Left lung (tissue), 4 donors: ENCODE measurements at regions not wholly inside any gene's neighbourhood (a gene's known extent, or its start where the extent isn't known, plus 50 kb on each side); places are given as distances from the start of the nearest gene placed in this dataset.

ENCODE experiments used
- ATAC-seq: fragments of 200-7000 bp; cut with Tn5 transposase; one replicate; pipeline ENCODE4 v1.9.1; 2020; ENCODE audit warnings: moderate library complexity
- DNase-seq, 4 donors: peaks; one replicate each; pipeline ENCODE4 v3.0.0-alpha.2; 2013 to 2020
- H3K27ac ChIP-seq, 2 donors: fragments of 200-600 bp; sonication (generic) in 1 of 2; one replicate each; pipeline versions ENCODE4 v1.5.0 to v1.8.0; 2020 to 2021
- H3K27me3 ChIP-seq, 2 donors: fragments of 200-600 bp; sonication (generic) in 1 of 2; one replicate each; pipeline versions ENCODE4 v1.5.0 to v1.8.0; 2020 to 2021
- H3K36me3 ChIP-seq, 2 donors: fragments of 200-600 bp; sonication (generic) in 1 of 2; one replicate each; pipeline versions ENCODE4 v1.5.0 to v1.8.0; 2020 to 2021
- H3K4me1 ChIP-seq, 2 donors: fragments of 200-600 bp; one replicate each; pipeline ENCODE4 v1.8.0; 2021
- H3K4me3 ChIP-seq, 2 donors: fragments of 200-600 bp; sonication (generic) in 1 of 2; one replicate each; pipeline versions ENCODE4 v1.5.0 to v1.8.0; 2020 to 2021; ENCODE audit warnings: mild to moderate bottlenecking in 1 of 2
- H3K9me3 ChIP-seq, 2 donors: fragments of 200-600 bp; sonication (generic) in 1 of 2; one replicate each; pipeline versions ENCODE4 v1.5.0 to v1.8.0; 2020 to 2021
- intact Hi-C, 2 donors: fragments of 100-400 bp; cut with DNase I; formaldehyde crosslinking; loops; one replicate each; pipeline versions ENCODE4 v1.11.2 to v1.14.2; 2022
- TF ChIP-seq, protein P1 (sequence below), 2 donors: fragments of 200-600 bp; sonication (generic) in 1 of 2; IDR thresholded peaks; one replicate each; pipeline versions ENCODE4 v1.5.0 to v1.8.0; 2021; ENCODE audit warnings: antibody characterized with exemption in 2 of 2
- donor health status: DM: no; HTN: yes; CAD: no.
- donor health status: DM: no; HTN: no; CAD: no.

DNA sequence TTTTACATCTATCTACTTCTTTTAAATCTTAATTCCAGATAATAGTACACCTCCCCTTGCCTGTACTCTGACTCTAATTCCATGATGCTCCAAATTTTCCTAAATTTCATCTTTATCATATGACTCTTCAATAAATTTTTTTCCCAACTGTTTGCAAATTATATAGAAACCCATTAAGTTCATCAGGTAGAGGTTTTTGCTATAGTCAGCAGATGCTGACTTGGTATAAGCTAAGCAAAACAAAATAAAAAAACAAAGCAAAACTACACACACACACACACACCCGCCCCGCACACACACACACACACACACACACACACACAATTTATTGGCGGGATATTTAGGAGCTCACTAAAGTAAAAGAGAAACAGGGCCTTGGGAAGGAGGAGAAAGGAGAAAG is 1047.8 kb upstream of the FAM98A start:
- TF ChIP-seq, protein P1, sequence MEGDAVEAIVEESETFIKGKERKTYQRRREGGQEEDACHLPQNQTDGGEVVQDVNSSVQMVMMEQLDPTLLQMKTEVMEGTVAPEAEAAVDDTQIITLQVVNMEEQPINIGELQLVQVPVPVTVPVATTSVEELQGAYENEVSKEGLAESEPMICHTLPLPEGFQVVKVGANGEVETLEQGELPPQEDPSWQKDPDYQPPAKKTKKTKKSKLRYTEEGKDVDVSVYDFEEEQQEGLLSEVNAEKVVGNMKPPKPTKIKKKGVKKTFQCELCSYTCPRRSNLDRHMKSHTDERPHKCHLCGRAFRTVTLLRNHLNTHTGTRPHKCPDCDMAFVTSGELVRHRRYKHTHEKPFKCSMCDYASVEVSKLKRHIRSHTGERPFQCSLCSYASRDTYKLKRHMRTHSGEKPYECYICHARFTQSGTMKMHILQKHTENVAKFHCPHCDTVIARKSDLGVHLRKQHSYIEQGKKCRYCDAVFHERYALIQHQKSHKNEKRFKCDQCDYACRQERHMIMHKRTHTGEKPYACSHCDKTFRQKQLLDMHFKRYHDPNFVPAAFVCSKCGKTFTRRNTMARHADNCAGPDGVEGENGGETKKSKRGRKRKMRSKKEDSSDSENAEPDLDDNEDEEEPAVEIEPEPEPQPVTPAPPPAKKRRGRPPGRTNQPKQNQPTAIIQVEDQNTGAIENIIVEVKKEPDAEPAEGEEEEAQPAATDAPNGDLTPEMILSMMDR (IDR thresholded peaks at IDR 0.05): no peak
- peaks cover 0 to 1% of the 10 kb centered on the region in 2 donors for H3K9me3 ChIP-seq
- no peak overlapping the region for H3K4me3 ChIP-seq
- ATAC-seq (no peak), DNase-seq (no peak)
- H3K27me3 ChIP-seq: no peaks in the 10 kb centered on the region
- no peaks in the 10 kb centered on the region for H3K36me3 ChIP-seq
- H3K27ac ChIP-seq: no peak overlapping the region
- intact Hi-C loops: no loop called here
- no peaks in the 10 kb centered on the region for H3K4me1 ChIP-seq

DNA sequence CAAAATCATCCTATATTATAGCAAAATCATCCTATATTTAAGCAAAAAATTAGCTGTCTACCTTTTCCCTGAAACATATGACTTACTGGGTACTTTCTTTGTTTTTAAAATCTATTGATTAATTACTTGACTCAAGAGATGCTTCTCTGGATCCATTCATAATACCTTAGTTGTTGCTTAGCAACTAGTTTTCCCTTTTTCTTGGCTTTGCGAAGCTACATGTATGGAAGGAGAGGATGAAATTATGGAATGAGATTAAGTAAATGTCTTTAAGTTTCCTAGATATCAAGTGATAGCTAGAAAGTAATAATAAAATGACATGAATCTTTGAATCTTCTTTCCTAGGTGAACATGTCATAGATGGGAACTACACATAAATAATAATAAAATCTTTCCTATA is 1033.2 kb upstream of the FAM98A start:
- intact Hi-C loops: no loop called here
- Histone ChIP-seq H3K4me1 (no peaks in the 10 kb centered on the region), H3K27ac (no peak overlapping the region), H3K36me3 (no peaks in the 10 kb centered on the region), H3K4me3 (no peak overlapping the region), H3K27me3 (no peaks in the 10 kb centered on the region), H3K9me3 (peaks cover 0 to 32% of the 10 kb centered on the region in 2 donors)
- DNase-seq: no peak
- no peak for ATAC-seq
- TF ChIP-seq, protein P1 (IDR thresholded peaks at IDR 0.05): no peak

DNA sequence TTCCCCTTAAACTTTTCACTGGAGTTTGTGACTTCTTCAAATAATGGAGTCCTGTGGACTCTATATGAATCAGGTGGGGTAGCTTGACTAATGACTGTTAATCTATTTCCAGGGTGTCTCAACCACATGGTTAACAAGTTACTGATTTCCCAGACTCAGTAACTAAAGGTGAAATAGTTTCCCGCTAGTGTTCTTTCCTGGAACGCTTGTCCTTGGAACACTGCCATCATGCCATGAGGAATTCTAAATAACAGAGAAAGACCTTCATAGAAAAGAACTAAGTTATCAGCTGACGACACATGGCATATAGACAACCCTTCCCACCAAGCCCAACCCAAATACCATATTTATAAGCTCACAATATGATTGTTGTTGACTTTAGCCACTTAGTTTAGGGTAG is 1027.9 kb upstream of the FAM98A start:
- intact Hi-C loops: no loop called here
- no peaks in the 10 kb centered on the region for H3K36me3 ChIP-seq
- no peak overlapping the region for H3K4me3 ChIP-seq
- ATAC-seq (no peak), DNase-seq (peak in 1 of 4 donors; percentile 5)
- H3K27me3 ChIP-seq: no peaks in the 10 kb centered on the region
- TF ChIP-seq, protein P1 (IDR thresholded peaks at IDR 0.05): no peak
- peaks cover 0 to 13% of the 10 kb centered on the region in 2 donors for H3K9me3 ChIP-seq
- no peak overlapping the region for H3K27ac ChIP-seq
- no peaks in the 10 kb centered on the region for H3K4me1 ChIP-seq

DNA sequence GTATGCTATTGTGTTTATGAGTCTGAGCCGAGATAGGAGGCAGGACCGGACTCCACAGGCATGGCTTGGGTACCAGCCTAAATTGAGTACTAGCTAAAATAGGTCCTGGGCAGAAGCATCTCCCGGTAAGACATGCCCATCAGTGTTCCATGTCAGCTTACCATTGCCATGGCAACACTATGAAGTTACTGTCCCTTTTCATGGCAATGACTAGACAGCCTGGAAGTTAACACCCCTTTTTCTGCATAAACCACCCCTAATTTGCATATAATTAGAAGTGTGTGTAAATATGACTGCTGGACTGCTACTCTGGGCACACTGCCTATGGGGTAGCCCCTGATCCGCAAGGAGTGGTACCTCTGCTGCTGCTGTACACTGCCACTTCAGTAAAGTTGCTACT is 1005.1 kb upstream of the FAM98A start:
- Histone ChIP-seq H3K9me3 (no peaks in the 10 kb centered on the region), H3K36me3 (no peaks in the 10 kb centered on the region), H3K27me3 (no peaks in the 10 kb centered on the region), H3K27ac (no peak overlapping the region), H3K4me3 (no peak overlapping the region), H3K4me1 (no peaks in the 10 kb centered on the region)
- peak in 1 of 4 donors; percentile 8 for DNase-seq
- intact Hi-C loops: no loop called here
- TF ChIP-seq, protein P1 (IDR thresholded peaks at IDR 0.05): no peak
- ATAC-seq: no peak

DNA sequence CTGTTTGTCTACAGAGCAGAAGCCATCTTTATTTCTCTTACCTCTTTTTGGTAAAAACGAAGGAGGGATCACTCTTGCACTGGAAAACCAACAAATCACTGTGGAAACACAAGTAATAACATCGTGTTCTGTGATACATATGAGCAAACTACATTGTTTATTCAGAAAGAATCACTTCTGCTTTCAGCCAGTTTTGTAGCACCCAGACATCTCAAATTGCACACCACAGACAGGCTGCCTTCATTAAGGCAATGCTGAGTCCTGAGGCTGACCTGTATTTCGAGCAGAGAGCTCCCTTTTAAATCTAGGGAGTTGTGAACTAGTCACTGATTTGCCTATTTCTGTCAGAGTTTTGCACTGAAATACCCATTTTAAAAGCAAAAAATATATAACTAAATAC is 1003.2 kb upstream of the FAM98A start:
- ATAC-seq (no peak), DNase-seq (no peak)
- no peak overlapping the region for H3K4me3 ChIP-seq
- intact Hi-C loops: no loop called here
- no peaks in the 10 kb centered on the region for H3K27me3 ChIP-seq
- no peaks in the 10 kb centered on the region for H3K9me3 ChIP-seq
- no peak overlapping the region for H3K27ac ChIP-seq
- TF ChIP-seq, protein P1 (IDR thresholded peaks at IDR 0.05): no peak
- H3K4me1 ChIP-seq: no peaks in the 10 kb centered on the region
- no peaks in the 10 kb centered on the region for H3K36me3 ChIP-seq
